Brain microvascular endothelial cell (primary cell): ENCODE measurements at regions not wholly inside any gene's neighbourhood (a gene's known extent, or its start where the extent isn't known, plus 50 kb on each side); places are given as distances from the start of the nearest gene placed in this dataset.

Source experiments
- DNase-seq: peaks from one replicate; pipeline ENCODE4 v3.0.0-alpha.2; 2020
- H3K27ac ChIP-seq: fragments of 250-450 bp; sonication (Bioruptor Pico); 2 replicates; pipeline ENCODE4 v1.5.1; 2020; ENCODE audit warnings: mild to moderate bottlenecking, moderate library complexity
- H3K27me3 ChIP-seq: fragments of 250-450 bp; sonication (Bioruptor Pico); replicated peaks from 2 replicates; pipeline ENCODE4 v1.5.1; 2020; ENCODE audit warnings: mild to moderate bottlenecking
- H3K36me3 ChIP-seq: fragments of 250-450 bp; sonication (Bioruptor Pico); replicated peaks from 2 replicates; pipeline ENCODE4 v1.5.1; 2020; ENCODE audit warnings: mild to moderate bottlenecking
- H3K4me3 ChIP-seq: 2 replicates; pipeline ENCODE4 v1.5.1; 2011; ENCODE audit warnings: low read depth, mild to moderate bottlenecking, control low read depth, low read length, moderate library complexity
- CTCF ChIP-seq: IDR thresholded peaks from 2 replicates; pipeline ENCODE4 v1.5.1; 2011; ENCODE audit warnings: low read depth, mild to moderate bottlenecking, moderate library complexity, low read length, control low read depth, inconsistent platforms; ENCODE audit errors: missing control alignments
- in situ Hi-C: cut with HindIII; loops from 2 replicates; pipeline ENCODE4 v1.10.0; 2017; ENCODE audit warnings: low sequenced_read_pairs, low pct_ligation_motif_present

GRCh38 chr1:233544304-233544703 is 69.6 kb upstream of the KCNK1 start:
- TF ChIP-seq CTCF: no peak
- Histone ChIP-seq H3K4me3 (no peak overlapping the region), H3K27me3 (no peaks in the 10 kb centered on the region), H3K27ac (no peak overlapping the region), H3K36me3 (no peaks in the 10 kb centered on the region)
- in situ Hi-C loops: no loop called here
- no peak for DNase-seq

GRCh38 chr1:233547726-233548125 is 66.2 kb upstream of the KCNK1 start:
- in situ Hi-C loops: no loop called here
- DNase-seq: no peak
- Histone ChIP-seq H3K27me3 (no peaks in the 10 kb centered on the region), H3K36me3 (no peaks in the 10 kb centered on the region), H3K4me3 (no peak overlapping the region), H3K27ac (no peak overlapping the region)
- no peak for TF ChIP-seq CTCF

- TF ChIP-seq CTCF: no peak
- H3K27ac ChIP-seq: no peak overlapping the region
- DNase-seq: no peak
- in situ Hi-C loops: no loop called here
- H3K36me3 ChIP-seq: no peaks in the 10 kb centered on the region
- no peaks in the 10 kb centered on the region for H3K27me3 ChIP-seq
- H3K4me3 ChIP-seq: no peak overlapping the region
These were observed 64.5 kb upstream of the KCNK1 start for GRCh38 chr1:233549404-233549803.

GRCh38 chr1:233549917-233550316 is 64.0 kb upstream of the KCNK1 start:
- Histone ChIP-seq H3K36me3 (no peaks in the 10 kb centered on the region), H3K27me3 (no peaks in the 10 kb centered on the region), H3K27ac (no peak overlapping the region), H3K4me3 (no peak overlapping the region)
- TF ChIP-seq CTCF: no peak
- in situ Hi-C loops: no loop called here
- no peak for DNase-seq

GRCh38 chr1:233554037-233554436 is 59.9 kb upstream of the KCNK1 start:
- no peak overlapping the region for H3K27ac ChIP-seq
- in situ Hi-C loops: no loop called here
- TF ChIP-seq CTCF: no peak
- H3K27me3 ChIP-seq: no peaks in the 10 kb centered on the region
- H3K36me3 ChIP-seq: no peaks in the 10 kb centered on the region
- DNase-seq: no peak
- H3K4me3 ChIP-seq: no peak overlapping the region

GRCh38 chr1:233561708-233562426 is 52.0 kb upstream of the KCNK1 start:
- in situ Hi-C loops: no loop called here
- no peak for DNase-seq
- no peaks in the 10 kb centered on the region for H3K27me3 ChIP-seq
- H3K4me3 ChIP-seq: no peak overlapping the region
- no peak for TF ChIP-seq CTCF
- H3K36me3 ChIP-seq: no peaks in the 10 kb centered on the region
- no peak overlapping the region for H3K27ac ChIP-seq
